CD4-positive, alpha-beta T cell treated with Interleukin-17A for 4 hours (primary cell): ENCODE measurements at regions not wholly inside any gene's neighbourhood (a gene's known extent, or its start where the extent isn't known, plus 50 kb on each side); places are given as distances from the start of the nearest gene placed in this dataset.
"Not testable (repeated sequence)": the region's sequence is repeated elsewhere in the genome, so short reads cannot be mapped to it uniquely, and the experiment has no call there.

Experiments
- DNase-seq: peaks from one replicate; pipeline ENCODE4 v3.0.0-alpha.2; 2020; ENCODE audit warnings: mixed read lengths

DNA sequence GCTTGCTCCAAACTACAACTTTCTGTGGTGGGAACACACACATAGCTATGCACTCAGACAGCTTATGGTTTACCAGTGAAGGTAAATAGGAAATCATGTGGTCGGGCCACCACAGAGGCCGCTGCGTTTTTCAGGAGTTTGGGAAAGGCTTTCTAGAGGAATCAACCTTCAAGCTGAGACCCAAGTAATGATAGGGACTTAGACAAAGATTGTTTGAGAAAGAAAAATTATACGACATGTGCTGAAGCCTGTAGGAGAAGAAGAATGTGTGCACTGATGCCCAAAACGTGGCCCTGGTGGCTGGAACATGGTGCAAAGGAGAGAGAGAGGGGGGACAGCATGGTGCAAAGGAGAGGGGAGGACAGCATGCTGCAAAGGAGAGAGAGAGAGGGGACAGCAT lies 61.2 kb upstream of the VIPR2 start:
- no peak for DNase-seq

DNA sequence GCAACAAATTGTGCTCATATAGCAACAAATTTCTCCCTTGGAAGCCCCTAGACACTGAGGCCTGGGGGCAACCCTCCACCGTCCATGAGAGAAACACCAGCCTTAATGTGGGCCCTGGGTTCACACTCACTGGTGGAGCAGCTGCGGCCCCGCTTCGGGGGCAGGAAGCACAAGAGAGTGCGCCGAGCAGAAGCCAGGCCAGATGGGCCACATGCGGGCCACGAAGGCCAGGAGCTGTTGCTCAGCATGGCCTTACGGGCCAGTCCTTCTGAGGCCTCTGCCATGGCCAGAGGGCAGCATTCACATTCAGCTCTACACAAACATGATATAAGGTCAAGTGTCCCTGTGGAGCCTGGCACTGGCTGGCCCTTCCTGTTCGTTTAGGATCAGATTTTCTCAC lies 60.0 kb upstream of the VIPR2 start:
- DNase-seq: no peak

GRCh38 chr7:159203253-159203652 lies 58.6 kb upstream of the VIPR2 start:
- DNase-seq: not testable (repeated sequence)

DNA sequence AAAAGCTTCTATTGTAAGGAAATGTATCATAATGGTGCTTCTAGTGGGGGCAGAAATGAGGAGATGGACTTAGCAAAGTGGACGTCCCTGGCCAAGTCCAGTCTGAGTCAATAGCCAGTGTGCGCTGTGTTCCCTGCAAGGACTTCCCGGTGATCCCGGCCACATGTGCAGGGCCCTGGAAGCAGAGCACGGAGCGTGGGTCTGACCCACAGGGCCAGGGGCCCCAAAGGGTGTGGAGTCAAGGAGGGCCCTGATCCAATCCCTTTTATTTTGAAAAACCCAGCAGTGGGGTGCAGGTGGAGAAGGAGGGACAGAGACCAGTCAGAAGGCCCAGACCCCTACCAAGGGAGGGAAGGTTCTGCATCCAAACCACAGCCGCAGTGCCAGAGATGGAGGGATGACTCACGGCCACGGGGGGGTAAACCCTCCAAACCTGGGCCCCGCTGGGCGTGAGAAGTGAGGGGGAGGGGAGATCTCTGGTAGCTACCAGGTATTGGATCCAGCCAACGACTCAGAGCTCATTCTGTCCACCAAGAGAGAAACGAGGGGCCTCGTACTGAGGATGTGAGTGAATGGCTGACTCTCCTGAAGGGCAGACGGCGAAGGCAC lies 57.2 kb upstream of the VIPR2 start:
- DNase-seq: no peak

GRCh38 chr7:159200421-159200820 lies 55.8 kb upstream of the VIPR2 start:
- no peak for DNase-seq

- DNase-seq: peak; percentile 8
These were observed 53.5 kb upstream of the VIPR2 start for GRCh38 chr7:159198016-159198724.

- peak; percentile 56 for DNase-seq
These were observed 52.7 kb upstream of the VIPR2 start for GRCh38 chr7:159197066-159197975.

DNA sequence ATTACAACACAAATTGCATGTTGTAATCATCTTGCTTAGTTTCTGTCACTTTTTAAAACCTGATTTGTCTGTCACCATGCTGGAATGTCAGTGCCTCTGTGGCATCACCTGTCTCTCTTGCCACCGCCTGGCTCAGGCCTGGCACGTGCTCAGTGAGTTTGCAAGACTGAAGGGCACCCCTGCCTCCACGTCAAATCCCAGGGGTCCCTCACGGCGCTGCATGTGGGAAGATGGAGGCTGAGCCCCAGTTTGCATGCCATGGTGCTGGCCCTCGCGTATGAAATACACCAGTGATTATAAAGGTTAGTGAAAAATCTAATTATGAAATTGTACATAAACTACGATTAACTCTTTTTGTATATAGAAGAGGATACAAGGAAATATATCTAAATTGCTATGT lies 51.9 kb upstream of the VIPR2 start:
- no peak for DNase-seq

DNA sequence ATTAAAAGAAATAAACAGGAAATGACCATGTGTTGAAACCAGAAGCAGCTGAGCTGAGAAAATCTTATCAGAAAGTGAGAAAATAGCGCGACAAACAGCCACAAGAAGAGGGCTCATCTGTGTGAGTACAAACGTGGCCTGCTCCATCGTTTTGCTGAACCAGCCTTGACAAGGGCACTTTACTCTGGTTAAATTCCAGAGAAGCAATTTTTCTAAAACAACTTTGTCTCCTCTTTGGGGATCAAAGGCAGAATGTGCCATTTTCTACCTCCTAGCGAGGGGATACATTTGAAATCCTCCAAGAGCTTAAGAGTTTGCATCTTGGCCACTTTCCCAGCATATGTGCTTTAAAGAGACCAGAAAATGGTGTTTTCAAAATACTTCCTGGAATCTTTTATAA lies 51.3 kb upstream of the VIPR2 start:
- peak; percentile 27 for DNase-seq
